ENCODE measurements at regions not wholly inside any gene's neighbourhood (a gene's known extent, or its start where the extent isn't known, plus 50 kb on each side); places are given as distances from the start of the nearest gene placed in this dataset.
"Not testable (repeated sequence)": the region's sequence is repeated elsewhere in the genome, so short reads cannot be mapped to it uniquely, and the experiment has no call there.

- ATAC-seq, result no peak
- intact Hi-C loops (cut with micrococcal nuclease), result no loop called here
- no peak for DNase-seq
These were observed 509.5 kb downstream of the TBL1XR1 start for GRCh38 chr3:176687754-176688153.

GRCh38 chr3:176683382-176683781, 513.9 kb downstream of the TBL1XR1 start:
- ATAC-seq (no peak), DNase-seq (no peak)
- intact Hi-C loops (cut with micrococcal nuclease), result no loop called here

GRCh38 chr3:176663837-176664831, 533.1 kb downstream of the TBL1XR1 start:
- DNase-seq, result no peak
- peak; percentile 52 for ATAC-seq
- intact Hi-C loops (cut with micrococcal nuclease), result no loop called here

- ATAC-seq, result no peak
- intact Hi-C loops (cut with micrococcal nuclease), result no loop called here
- no peak for DNase-seq
These were observed 533.9 kb downstream of the TBL1XR1 start for GRCh38 chr3:176663387-176663786.

GRCh38 chr3:176661432-176661964, 535.8 kb downstream of the TBL1XR1 start:
- intact Hi-C loops (cut with micrococcal nuclease), result no loop called here
- ATAC-seq (no peak), DNase-seq (no peak)

GRCh38 chr3:176655404-176656094, 541.7 kb downstream of the TBL1XR1 start:
- no peak for ATAC-seq
- no peak for DNase-seq
- intact Hi-C loops (cut with micrococcal nuclease), result no loop called here

- intact Hi-C loops (cut with micrococcal nuclease), result no loop called here
- DNase-seq (no peak), ATAC-seq (no peak)
These were observed 545.7 kb downstream of the TBL1XR1 start for GRCh38 chr3:176651622-176652021.

- ATAC-seq (no peak), DNase-seq (no peak)
- intact Hi-C loops (cut with micrococcal nuclease), result no loop called here
These were observed 546.8 kb downstream of the TBL1XR1 start for GRCh38 chr3:176650478-176650877.

GRCh38 chr3:176647987-176648386, 549.3 kb downstream of the TBL1XR1 start:
- intact Hi-C loops (cut with micrococcal nuclease), result no loop called here
- DNase-seq (no peak), ATAC-seq (no peak)

GRCh38 chr3:176633511-176633910, 563.8 kb downstream of the TBL1XR1 start:
- intact Hi-C loops (cut with micrococcal nuclease), result no loop called here
- DNase-seq (no peak), ATAC-seq (no peak)

GRCh38 chr3:176632925-176633324, 564.4 kb downstream of the TBL1XR1 start:
- intact Hi-C loops (cut with micrococcal nuclease), result no loop called here
- DNase-seq (no peak), ATAC-seq (no peak)

GRCh38 chr3:176631165-176631564, 566.1 kb downstream of the TBL1XR1 start:
- DNase-seq (no peak), ATAC-seq (no peak)
- intact Hi-C loops (cut with micrococcal nuclease), result no loop called here

GRCh38 chr3:176628101-176628639, 569.1 kb downstream of the TBL1XR1 start:
- DNase-seq, result no peak
- ATAC-seq, result no peak
- intact Hi-C loops (cut with micrococcal nuclease), result no loop called here

- ATAC-seq (no peak), DNase-seq (no peak)
- intact Hi-C loops (cut with micrococcal nuclease), result no loop called here
These were observed 573.7 kb downstream of the TBL1XR1 start for GRCh38 chr3:176623468-176624150.

GRCh38 chr3:176619833-176620232, 577.4 kb downstream of the TBL1XR1 start:
- intact Hi-C loops (cut with micrococcal nuclease), result no loop called here
- ATAC-seq (no peak), DNase-seq (no peak)

- intact Hi-C loops (cut with micrococcal nuclease), result no loop called here
- ATAC-seq (no peak), DNase-seq (no peak)
These were observed 581.5 kb downstream of the TBL1XR1 start for GRCh38 chr3:176615826-176616225.

GRCh38 chr3:176611703-176612102, 585.6 kb downstream of the TBL1XR1 start:
- no peak for ATAC-seq

GRCh38 chr3:176609361-176609760, 587.9 kb downstream of the TBL1XR1 start:
- DNase-seq (no peak), ATAC-seq (no peak)
- intact Hi-C loops (cut with micrococcal nuclease), result no loop called here

More at GRCh38 chr3:176611703-176612102, 585.6 kb downstream of the TBL1XR1 start:
- no peak for DNase-seq
- intact Hi-C loops (cut with micrococcal nuclease), result no loop called here

GRCh38 chr3:176605553-176605952, 591.7 kb downstream of the TBL1XR1 start:
- DNase-seq; intact Hi-C loops (cut with micrococcal nuclease); ATAC-seq: not testable (repeated sequence)

Measured in left ventricle myocardium superior (tissue), 1 donor.